ENCODE measurements at regions not wholly inside any gene's neighbourhood (a gene's known extent, or its start where the extent isn't known, plus 50 kb on each side); places are given as distances from the start of the nearest gene placed in this dataset.

DNA sequence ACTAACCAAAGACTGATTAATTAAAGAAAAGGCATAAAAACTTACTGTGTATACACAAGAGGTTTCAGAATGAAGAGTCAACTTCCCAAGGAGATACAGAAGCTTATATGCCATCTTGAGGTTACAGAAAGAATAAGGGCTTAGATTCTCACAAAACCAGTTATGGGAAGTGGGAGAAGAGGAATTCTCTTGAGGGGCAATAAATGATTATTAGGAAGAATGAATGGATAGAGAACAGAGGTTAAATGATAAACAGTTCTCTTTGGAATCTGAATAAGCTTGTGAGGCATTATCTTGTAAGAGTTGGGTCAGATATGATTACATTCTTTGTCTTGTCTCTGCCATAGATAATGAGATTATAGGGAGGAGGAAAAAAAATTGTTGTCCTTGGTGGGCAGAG lies 126.7 kb upstream of the SPATA16 start:
- Histone ChIP-seq H3K4me3 (replicated peaks in 1 of 3; ENCODE audit: insufficient read depth in 1 of 3, low read depth in 2 of 3, low read length in 3 of 3) (no peak overlapping the region), H2AFZ (ENCODE audit: low read length) (no peak overlapping the region), H3K9ac (ENCODE audit: insufficient read depth, low read depth, low read length) (no peak overlapping the region), H4K20me1 (ENCODE audit: insufficient read depth, low read length) (no peaks in the 10 kb centered on the region), H3K79me2 (ENCODE audit: insufficient read depth, low read length) (no peaks in the 10 kb centered on the region), H3K4me2 (ENCODE audit: low read depth, low read length) (no peak overlapping the region), H3K4me1 (ENCODE audit: insufficient read depth, low read length) (no peaks in the 10 kb centered on the region), H3K36me3 (replicated peaks in 1 of 2; ENCODE audit: control insufficient read depth in 1 of 2, insufficient read depth in 2 of 2, low read length in 2 of 2) (no peaks in the 10 kb centered on the region), H3K9me3 (ENCODE audit: low read length) (no peaks in the 10 kb centered on the region), H3K27ac (ENCODE audit: extremely low read length, insufficient read depth, low read length) (no peak overlapping the region), H3K27me3 (ENCODE audit: control insufficient read depth in 1 of 2, insufficient read depth in 2 of 2, low read length in 2 of 2) (no peaks in the 10 kb centered on the region)
- POLR2A ChIA-PET = no interaction called here
- ATAC-seq (no peak), FAIRE-seq (no peak), DNase-seq (ENCODE audit: low spot score) (no peak)
- no TSS peak for BruUV-seq (replicated peaks)
- in situ Hi-C loops (cut with HindIII; ENCODE audit: extremely low pct_ligation_motif_present, low pct_unique_long_range_greater_than_20kb) = no loop called here
- intact Hi-C loops (cut with micrococcal nuclease; ENCODE audit: unreplicated experiment) = no loop called here
- CTCF ChIA-PET (ENCODE audit: low intra/inter-chr PET ratio, low total read pairs) = no interaction called here
- TF ChIP-seq TBX2 (CRISPR knock-in tag; IDR thresholded peaks at IDR 0.05; ENCODE audit: borderline replicate concordance) = no peak
- TF ChIP-seq BCLAF1 (IDR thresholded peaks at IDR 0.05) = no peak
- no peak for TF ChIP-seq RORA (CRISPR knock-in tag; IDR thresholded peaks at IDR 0.05)
- TF ChIP-seq GPN1 (CRISPR knock-in tag; IDR thresholded peaks at IDR 0.05; ENCODE audit: borderline replicate concordance) = no peak
- TF ChIP-seq XRCC5 (optimal IDR thresholded peaks at IDR 0.05; ENCODE audit: low read length) = no peak
- TF ChIP-seq HDAC1 (CRISPR knock-in tag; IDR thresholded peaks at IDR 0.05) = no peak
- TF ChIP-seq, protein P1, sequence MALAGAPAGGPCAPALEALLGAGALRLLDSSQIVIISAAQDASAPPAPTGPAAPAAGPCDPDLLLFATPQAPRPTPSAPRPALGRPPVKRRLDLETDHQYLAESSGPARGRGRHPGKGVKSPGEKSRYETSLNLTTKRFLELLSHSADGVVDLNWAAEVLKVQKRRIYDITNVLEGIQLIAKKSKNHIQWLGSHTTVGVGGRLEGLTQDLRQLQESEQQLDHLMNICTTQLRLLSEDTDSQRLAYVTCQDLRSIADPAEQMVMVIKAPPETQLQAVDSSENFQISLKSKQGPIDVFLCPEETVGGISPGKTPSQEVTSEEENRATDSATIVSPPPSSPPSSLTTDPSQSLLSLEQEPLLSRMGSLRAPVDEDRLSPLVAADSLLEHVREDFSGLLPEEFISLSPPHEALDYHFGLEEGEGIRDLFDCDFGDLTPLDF (CRISPR knock-in tag; IDR thresholded peaks at IDR 0.05) = no peak
- no peak for TF ChIP-seq ZNF652 (CRISPR knock-in tag; IDR thresholded peaks at IDR 0.05; ENCODE audit: borderline replicate concordance, low read depth)
- TF ChIP-seq TRIM24 (CRISPR knock-in tag; IDR thresholded peaks at IDR 0.05) = no peak
- no peak for TF ChIP-seq ELF1 (CRISPR knock-in tag; IDR thresholded peaks at IDR 0.05)
- TF ChIP-seq HMG20A (CRISPR knock-in tag; IDR thresholded peaks at IDR 0.05; ENCODE audit: borderline replicate concordance) = no peak
- TF ChIP-seq RELA (CRISPR knock-in tag; IDR thresholded peaks at IDR 0.05) = no peak
- TF ChIP-seq ZNF335 (CRISPR knock-in tag; IDR thresholded peaks at IDR 0.05) = no peak
- TF ChIP-seq, protein P2, sequence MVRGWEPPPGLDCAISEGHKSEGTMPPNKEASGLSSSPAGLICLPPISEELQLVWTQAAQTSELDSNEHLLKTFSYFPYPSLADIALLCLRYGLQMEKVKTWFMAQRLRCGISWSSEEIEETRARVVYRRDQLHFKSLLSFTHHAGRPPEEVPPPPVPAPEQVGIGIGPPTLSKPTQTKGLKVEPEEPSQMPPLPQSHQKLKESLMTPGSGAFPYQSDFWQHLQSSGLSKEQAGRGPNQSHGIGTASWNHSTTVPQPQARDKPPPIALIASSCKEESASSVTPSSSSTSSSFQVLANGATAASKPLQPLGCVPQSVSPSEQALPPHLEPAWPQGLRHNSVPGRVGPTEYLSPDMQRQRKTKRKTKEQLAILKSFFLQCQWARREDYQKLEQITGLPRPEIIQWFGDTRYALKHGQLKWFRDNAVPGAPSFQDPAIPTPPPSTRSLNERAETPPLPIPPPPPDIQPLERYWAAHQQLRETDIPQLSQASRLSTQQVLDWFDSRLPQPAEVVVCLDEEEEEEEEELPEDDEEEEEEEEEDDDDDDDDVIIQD (CRISPR knock-in tag; IDR thresholded peaks at IDR 0.05; ENCODE audit: low read depth) = no peak
- no peak for TF ChIP-seq ZNF766 (CRISPR knock-in tag; IDR thresholded peaks at IDR 0.05; ENCODE audit: borderline replicate concordance)
- no peak for TF ChIP-seq ZNF180 (CRISPR knock-in tag; IDR thresholded peaks at IDR 0.05; ENCODE audit: borderline replicate concordance, low read depth)

All from HepG2 (cell line).